Suppressor macrophage (primary cell): ENCODE measurements at regions not wholly inside any gene's neighbourhood (a gene's known extent, or its start where the extent isn't known, plus 50 kb on each side); places are given as distances from the start of the nearest gene placed in this dataset.
"Not testable (repeated sequence)": the region's sequence is repeated elsewhere in the genome, so short reads cannot be mapped to it uniquely, and the experiment has no call there.

Source experiments
- DNase-seq, 4 experiments: peaks; one replicate each; pipeline ENCODE4 v3.0.0-alpha.2; 2020 to 2022

- no peak for DNase-seq
Measured at GRCh38 chr18:41690332-41691127, 264.5 kb upstream of the PIK3C3 start.

- DNase-seq: no peak
Measured at GRCh38 chr18:41687138-41687537, 267.9 kb upstream of the PIK3C3 start.

DNA sequence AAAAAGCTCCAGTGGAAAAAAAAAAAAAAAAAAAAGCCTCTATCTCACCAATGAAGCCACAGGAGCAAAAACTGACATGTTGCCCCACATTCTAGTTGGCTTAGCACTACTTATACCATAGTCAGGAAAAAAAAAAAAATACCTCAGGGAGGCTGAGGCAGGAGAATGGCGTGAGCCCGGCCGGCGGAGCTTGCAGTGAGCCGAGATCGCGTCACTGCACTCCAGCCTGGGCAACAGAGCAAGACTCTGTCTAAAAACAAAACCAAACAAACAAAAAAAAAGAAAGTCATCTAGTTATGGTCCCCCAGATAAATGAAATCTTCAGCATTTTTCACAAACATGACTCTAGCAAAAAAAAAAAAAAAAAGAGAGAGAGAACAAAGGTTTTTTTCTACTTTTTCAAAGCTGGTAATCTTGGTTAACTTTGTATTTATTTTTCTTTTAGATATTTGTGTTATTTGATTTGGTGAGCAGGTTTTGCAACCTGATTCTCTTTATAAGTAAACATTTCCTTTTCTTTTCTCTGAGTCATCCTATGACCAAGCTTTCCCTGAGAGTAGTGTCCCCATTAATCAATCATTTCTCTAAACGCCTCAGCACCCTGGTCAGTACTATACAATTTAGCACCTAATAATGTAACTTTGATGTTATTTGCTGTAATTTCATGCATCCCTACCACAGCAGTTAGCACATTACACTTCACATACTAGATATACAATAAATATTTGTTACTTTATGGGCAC lies 273.7 kb upstream of the PIK3C3 start:
- no peak for DNase-seq

DNA sequence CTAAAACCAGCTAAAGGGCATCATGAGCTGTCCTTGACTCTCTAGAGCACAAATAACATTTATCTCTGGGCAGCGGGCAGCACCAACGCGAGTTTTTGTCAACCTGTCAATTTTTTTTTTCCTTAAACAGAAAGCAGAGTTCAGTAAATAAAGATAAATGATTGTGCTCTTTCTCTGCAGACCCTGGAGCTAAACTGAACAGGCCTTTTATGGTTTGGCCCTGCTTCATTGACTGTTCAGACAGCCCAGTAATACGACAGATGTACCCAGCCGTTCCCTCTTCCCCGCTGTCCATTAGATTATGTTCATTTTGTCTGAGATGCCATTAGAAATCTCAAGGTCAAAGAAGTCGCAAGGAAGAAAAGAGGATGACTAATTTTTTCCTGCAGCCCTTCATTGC lies 280.5 kb upstream of the PIK3C3 start:
- DNase-seq: no peak

DNA sequence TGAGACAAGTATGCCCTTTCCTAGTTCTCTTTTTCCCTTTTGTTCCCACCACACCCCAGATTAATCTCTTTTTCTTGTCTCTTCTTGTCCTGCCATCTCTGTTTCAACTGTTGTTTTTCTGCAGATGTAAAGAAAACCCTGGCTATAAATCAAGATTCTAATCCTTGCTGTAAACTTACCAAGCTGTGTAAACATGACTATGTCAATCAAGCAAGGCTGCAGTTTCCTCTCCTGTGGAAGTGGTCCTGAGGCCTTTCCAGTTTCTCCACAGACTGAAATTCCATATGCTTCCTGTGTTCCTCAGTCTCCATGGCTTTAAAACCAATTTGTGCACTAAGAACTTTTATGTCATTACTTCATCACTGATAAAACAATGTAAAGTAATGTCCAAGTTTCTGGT lies 288.8 kb upstream of the PIK3C3 start:
- DNase-seq: no peak

- DNase-seq: no peak
Measured at GRCh38 chr18:41665210-41665609, 289.8 kb upstream of the PIK3C3 start.

GRCh38 chr18:41660654-41661053 lies 294.4 kb upstream of the PIK3C3 start:
- no peak for DNase-seq

DNA sequence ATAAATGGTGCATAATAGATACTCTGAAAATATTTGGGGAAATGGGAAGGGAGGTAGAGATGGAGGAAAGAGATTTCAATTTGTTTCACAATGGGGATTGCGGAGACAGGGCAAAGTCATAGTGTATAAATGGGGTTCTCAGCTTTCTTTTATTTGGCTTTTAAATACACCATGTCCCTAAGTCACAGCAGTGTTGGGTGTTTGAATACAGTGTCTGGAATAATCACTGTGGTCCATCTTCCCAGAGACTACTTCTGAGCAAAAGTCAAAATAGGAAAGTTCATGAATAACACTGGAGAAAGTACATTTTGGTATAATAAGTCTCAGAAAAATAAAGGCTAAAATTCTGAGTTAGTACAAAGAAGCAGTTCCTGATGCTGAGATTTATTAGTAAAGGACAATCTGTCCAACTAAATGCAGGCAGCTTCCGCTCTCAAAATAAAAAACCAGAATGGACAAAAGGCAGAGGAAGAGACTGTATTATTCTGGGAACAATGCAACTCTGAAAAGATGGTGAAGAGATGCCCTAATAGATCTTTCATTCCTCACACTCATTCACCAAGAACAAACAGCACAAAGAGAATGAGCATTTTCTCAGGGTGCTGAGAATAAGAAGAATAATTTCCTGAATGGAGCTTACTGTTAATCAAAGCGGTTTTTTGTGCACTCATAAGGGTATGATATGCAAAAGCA lies 295.4 kb upstream of the PIK3C3 start:
- DNase-seq: no peak

- no peak for DNase-seq
Measured at GRCh38 chr18:41657189-41657588, 297.8 kb upstream of the PIK3C3 start.

- DNase-seq: peak; percentile 4 to 66 (median 34)
Measured at GRCh38 chr18:41655074-41655473, 300.0 kb upstream of the PIK3C3 start.

DNA sequence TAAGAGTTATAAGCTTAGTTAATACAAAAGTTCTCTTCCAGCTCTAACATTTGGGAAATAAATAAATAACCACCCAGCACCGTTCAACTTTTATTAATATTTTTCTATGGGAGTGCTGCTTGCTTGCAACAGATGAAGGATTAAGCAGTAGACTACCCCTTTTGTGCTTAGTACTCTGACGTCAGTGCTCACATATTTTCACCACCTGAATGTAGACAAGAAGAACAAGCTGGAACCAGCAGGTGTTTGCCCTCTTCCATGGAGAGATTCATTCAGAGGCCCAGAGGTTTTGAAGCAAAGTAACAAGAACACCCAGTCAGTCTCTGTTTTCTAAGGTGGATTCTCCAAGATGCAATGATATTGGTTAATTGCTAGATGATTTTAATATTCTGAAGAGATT lies 307.1 kb upstream of the PIK3C3 start:
- no peak for DNase-seq

DNA sequence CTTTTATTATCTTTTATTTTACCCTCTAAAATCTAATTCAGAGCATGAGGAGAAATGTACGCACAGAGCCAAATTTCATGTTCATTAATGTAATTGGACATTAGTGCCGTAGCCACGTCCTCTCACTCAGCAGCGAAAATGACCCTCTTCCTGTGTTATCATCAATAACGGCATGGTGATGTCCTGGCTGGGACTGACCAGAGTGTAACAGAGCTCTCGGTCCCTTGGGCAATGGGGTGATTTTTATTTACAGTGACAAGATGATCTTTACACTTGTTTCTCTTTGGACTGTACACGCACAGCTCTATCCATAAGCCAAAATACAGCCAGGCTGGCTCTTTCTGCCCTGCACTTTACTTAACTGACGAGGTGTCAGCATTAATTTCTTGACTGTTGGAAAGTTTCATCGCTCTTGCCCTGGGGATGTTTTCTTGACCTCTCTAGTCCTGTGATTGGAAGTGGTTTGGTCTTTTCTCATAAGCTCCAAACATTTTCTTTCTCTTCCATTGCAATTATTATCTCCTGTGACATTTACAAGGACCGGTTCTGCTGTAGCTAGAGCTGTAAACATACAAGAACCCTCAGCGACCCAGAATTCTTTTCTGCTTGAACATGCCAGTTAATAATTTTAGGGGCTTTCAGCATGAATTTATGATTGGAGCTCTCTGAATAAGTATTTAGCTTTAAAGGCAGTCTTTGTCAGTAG lies 308.0 kb upstream of the PIK3C3 start:
- DNase-seq: no peak

DNA sequence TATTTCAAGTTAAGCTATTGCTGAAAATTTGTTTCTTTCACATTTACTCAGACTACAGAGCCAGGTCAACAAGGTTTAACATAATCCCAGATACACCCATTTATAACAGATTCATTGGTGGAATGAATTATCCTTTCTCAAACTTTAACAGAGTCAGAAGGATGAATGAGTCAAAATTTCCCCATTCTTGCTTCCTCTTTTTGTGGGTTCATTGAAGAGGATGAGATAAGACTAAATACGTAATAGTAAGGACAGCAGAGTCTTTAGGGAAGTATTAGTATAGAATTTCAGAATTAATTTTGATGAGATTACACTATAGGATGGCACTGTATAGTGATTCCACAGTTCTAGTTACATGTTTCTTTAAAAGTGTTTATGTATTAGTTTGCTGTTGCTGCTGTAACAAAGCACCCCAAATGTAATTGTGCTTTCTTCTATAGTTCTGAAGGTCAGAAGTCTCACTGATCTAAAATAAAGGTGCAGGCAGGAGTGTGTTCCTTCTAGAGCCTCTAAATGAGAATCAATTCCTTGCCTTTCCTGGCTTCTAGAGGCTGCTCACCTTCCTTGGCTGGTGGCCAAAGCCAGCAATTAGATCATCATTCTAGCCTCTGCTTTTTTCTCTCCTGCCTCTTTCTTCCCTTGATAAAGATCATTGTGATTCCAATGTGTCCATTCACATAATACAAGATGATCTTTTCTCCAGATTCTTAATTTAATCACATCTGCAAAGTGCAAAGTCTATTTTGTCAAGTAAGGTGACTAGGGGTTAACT lies 309.3 kb upstream of the PIK3C3 start:
- peak in 3 of 4 experiments; percentile 33 to 71 (median 43) for DNase-seq

GRCh38 chr18:41644466-41644865 lies 310.6 kb upstream of the PIK3C3 start:
- DNase-seq: peak in 3 of 4 experiments; percentile 2 to 39 (median 9)

DNA sequence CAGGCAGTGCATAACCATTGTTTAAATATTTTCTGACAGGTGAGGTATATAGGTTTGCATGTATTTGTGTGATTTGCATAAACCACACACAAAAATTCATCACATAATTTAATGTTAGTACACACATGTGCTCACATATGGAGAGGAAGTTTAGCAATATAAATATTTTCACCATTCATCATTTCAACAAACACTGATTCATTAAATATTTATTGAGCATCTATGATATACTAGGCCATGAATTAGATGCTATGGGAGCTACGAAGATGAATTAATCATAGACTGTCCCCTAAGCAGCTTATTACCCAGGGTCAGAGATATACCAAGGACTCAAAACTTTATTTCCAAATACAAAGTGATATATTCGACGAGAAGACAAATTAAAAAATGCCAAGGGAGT lies 311.6 kb upstream of the PIK3C3 start:
- no peak for DNase-seq

- no peak for DNase-seq
Measured at GRCh38 chr18:41642756-41643155, 312.3 kb upstream of the PIK3C3 start.

DNA sequence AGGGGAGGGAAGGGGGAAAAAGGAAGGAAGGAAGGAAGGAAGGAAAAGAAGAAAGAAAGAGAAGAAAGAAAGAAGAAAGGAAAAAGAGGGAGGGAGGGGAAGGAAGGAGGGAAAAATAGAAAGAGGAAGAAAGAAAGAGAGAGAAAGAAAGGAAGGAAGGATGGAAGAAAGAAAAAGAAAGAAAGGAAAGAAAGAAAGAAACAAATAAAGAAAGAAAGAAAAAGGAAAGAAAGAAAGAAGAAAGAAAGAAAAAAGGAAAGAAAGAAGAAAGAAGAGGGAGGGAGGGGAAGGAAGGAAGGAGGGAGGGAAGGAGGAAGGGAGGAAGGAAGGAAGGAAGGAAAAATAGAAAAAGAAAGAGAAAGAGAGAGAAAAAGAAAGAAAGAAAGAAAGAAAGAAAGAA lies 315.8 kb upstream of the PIK3C3 start:
- DNase-seq: no peak

GRCh38 chr18:41631723-41632285 lies 323.2 kb upstream of the PIK3C3 start:
- DNase-seq: not testable (repeated sequence)

GRCh38 chr18:41630232-41630886 lies 324.7 kb upstream of the PIK3C3 start:
- DNase-seq: no peak

GRCh38 chr18:41624460-41624859 lies 330.6 kb upstream of the PIK3C3 start:
- peak in 1 of 4 experiments; percentile 0 for DNase-seq

DNA sequence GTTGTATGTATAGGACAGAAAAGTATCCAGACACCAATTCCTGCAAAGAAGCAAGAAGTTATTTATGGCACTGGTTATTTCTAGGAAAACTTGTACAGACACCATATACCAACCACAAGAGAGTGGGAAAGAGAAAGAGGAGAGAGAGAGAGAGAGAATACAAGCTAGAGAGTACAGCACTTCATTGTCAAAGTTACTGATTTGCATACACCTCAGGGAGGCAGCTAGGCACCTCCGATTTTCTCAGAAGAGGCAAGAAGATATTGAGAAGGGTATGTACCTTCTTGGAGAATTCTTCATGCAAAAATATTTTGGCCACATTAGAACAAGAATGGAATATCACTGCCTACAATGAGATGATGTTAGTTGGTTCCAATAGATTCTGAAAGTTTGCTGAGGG lies 333.9 kb upstream of the PIK3C3 start:
- DNase-seq: no peak
